ENCODE measurements at regions not wholly inside any gene's neighbourhood (a gene's known extent, or its start where the extent isn't known, plus 50 kb on each side); places are given as distances from the start of the nearest gene placed in this dataset.
"Not testable (repeated sequence)": the region's sequence is repeated elsewhere in the genome, so short reads cannot be mapped to it uniquely, and the experiment has no call there.

DNA sequence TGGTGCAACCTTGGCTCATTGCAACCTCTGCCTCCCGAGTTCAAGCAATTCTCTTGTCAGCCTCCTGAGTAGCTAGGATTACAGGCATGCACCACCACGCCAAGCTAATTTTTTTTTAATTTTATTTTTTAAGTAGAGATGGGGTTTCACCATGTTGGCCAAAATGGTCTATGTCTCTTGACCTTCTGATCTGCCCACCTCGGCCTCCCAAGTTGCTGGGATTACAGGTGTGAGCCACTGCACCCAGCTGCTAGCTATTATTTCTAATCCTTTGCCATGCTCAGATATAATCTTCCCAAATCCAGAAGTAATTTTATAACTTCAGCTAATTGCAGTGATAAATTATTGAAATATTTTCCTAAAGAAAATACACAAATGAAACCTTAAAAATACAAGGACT is 305.1 kb upstream of the OR11H12 start:
- H3K4me1 ChIP-seq; H3K36me3 ChIP-seq; H3K27me3 ChIP-seq; H3K9me3 ChIP-seq; H3K27ac ChIP-seq; DNase-seq (ENCODE audit: low spot score in 2 of 2); H3K4me3 ChIP-seq: not testable (repeated sequence)
- 67% methylated on average over 2 of the region's 3 CpGs for WGBS

DNA sequence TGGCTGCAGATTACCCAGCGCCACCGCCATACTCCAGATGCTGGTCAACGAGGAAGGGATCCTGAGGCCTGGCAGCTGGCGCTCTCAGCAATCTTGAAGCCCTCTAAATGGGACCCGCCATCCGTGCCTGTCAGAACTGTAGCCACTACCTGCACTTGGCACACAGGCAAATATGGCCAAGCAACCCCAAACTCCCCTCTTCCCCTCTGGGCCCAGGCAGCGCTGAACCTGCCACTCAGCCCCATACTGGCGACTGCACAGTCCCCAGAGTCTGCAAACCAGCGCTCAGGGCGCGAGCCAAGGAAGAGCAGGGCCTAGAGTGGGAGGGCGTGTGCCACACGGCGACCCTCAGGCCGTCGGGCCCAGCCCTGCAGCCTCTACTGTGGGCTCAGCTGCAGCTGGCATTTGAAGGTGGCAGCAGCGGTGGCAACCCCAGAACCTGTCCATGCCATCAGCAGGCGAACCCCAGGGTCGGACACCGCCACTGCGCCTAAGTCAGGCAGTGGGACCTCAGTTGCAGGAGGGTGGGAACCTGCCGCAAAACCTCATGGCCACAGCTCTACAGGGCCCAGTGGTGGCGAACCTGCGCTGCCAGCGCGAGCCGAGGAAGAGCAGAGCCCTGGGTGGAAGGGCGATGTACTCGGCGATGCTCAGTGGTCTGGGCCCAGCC is 268.4 kb upstream of the OR11H12 start:
- H3K27ac ChIP-seq; DNase-seq (ENCODE audit: low spot score in 2 of 2); H3K36me3 ChIP-seq; H3K9me3 ChIP-seq; H3K4me1 ChIP-seq; H3K4me3 ChIP-seq; H3K27me3 ChIP-seq: not testable (repeated sequence)
- WGBS, result 79% methylated on average over 2 of the region's 30 CpGs

DNA sequence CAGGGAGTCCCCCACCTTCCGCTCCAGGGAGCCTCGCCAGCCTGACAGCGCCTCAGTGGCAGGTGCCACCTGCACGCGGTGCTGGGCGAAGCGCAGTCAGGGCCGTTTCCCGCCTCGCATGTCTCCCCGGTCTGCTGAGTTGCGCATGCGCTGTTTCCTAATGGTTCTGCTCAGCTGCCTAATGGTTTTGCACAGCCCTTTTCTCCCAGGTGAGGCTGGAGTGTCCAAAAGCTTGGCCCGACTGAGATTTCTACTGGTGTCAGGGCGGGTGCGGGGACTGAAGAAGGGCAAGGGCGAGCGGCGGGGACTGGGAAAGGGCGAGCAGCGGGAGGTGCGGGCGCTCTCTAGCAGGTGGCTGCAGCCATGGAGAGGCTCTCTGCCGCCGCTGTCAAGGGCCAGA is 267.6 kb upstream of the OR11H12 start:
- not testable (repeated sequence) for H3K9me3 ChIP-seq, H3K36me3 ChIP-seq, H3K4me1 ChIP-seq, H3K27me3 ChIP-seq, H3K27ac ChIP-seq, H3K4me3 ChIP-seq
- DNase-seq (ENCODE audit: low spot score in 2 of 2), result peak in 1 of 2 donors; percentile 63
- WGBS, result 90% methylated on average over 10 of the region's 25 CpGs

DNA sequence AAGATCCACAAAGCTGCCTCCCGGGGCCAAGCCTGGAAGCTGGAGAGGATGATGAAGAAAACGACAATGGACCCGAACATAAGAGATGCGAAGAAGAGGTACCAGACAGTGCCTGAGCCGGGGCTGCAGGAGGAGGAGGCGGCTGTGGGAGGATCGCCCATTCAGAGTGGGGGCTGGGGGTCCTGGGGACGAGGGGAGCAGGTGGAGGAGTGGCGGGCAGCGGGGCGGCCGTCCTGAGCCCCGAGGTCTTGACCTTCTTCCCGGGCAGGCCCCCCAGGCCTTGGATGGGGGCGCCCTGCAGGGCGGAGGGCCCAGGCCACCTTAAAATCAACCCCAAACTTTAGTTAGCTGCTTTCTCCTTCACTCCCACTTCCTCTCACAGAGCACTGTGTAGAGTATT is 267.1 kb upstream of the OR11H12 start:
- not testable (repeated sequence) for H3K4me1 ChIP-seq; H3K27me3 ChIP-seq; H3K9me3 ChIP-seq; DNase-seq (ENCODE audit: low spot score in 2 of 2); H3K36me3 ChIP-seq; H3K27ac ChIP-seq; H3K4me3 ChIP-seq
- 74% methylated on average over 13 of the region's 16 CpGs for WGBS

All from suprapubic skin (tissue), 4 donors.